GM10266 (cell line): ENCODE measurements at regions not wholly inside any gene's neighbourhood (a gene's known extent, or its start where the extent isn't known, plus 50 kb on each side); places are given as distances from the start of the nearest gene placed in this dataset.

ENCODE experiments used
- DNase-seq: peaks from one replicate; pipeline ENCODE4 v3.0.0; 2012; ENCODE audit errors: extremely low spot score
- TF ChIP-seq, protein P1 (sequence below): IDR thresholded peaks from 2 replicates; pipeline ENCODE4 v1.5.1; 2012; ENCODE audit warnings: mild to moderate bottlenecking, low read depth; ENCODE audit not compliant: control insufficient read depth, insufficient read depth; ENCODE audit errors: missing control alignments

DNA sequence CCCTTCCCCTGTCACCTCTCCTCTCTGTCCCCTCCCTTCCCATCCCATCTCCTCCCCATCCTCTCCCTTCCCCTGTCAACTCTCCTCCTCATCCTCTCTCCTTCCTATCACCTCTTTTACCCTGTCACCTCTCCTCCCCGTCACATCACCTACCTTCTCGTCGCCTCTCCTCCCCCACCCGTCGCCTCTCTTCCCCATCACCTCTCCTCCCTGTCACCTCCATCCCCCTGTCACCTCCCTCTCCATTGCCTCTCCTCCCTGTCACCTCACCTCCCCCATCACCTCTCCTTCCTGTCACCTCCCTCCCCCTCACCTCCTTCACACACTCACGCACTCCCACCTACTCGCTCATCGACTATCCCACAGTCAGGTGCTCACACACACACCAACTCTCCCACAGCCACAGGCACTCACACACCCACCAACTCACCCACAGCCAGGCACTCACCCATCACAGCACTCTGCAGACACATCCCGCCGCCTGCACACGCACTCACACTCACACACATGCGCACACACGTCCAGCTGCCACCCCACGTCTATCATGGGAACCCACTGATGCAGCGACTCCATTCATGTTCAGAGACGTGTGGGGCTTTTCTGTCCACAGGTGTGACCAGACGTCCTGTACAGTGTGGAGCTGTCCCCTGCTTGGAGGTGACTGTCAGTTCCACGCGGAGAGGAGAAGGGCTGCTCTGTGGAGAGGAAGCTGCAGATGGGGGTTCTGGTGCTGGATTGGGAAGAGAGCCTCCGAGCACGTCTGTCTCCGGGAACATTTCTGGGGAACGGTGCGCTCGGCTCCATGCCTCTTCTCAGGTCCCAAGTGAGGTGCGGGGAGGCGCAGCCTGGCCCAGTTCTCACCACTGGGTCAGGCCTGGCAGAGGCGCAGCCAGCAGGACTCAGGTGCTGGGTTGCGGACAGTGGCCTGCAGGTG is 184.3 kb downstream of the TTLL2 start:
- no peak for DNase-seq
- TF ChIP-seq, protein P1, sequence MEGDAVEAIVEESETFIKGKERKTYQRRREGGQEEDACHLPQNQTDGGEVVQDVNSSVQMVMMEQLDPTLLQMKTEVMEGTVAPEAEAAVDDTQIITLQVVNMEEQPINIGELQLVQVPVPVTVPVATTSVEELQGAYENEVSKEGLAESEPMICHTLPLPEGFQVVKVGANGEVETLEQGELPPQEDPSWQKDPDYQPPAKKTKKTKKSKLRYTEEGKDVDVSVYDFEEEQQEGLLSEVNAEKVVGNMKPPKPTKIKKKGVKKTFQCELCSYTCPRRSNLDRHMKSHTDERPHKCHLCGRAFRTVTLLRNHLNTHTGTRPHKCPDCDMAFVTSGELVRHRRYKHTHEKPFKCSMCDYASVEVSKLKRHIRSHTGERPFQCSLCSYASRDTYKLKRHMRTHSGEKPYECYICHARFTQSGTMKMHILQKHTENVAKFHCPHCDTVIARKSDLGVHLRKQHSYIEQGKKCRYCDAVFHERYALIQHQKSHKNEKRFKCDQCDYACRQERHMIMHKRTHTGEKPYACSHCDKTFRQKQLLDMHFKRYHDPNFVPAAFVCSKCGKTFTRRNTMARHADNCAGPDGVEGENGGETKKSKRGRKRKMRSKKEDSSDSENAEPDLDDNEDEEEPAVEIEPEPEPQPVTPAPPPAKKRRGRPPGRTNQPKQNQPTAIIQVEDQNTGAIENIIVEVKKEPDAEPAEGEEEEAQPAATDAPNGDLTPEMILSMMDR, result no peak

DNA sequence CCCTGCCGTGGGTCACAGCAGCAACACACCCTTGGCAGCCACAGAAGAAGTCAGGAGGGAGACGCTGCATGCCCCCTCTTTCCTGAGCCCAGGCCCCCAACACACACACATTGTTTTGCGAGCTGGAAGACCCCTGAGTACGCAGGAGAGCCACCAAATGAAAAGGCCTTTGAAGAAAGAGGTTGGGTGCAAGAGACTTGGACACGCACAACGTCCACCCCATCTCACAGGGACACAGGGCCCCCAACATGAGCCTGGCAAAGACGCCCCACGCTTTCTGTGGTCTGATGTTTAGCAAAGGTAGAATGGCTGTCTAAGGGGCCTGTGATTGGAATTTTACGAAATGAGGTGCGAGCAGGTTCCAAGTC is 185.0 kb downstream of the TTLL2 start:
- TF ChIP-seq, protein P1, result no peak
- DNase-seq, result no peak

DNA sequence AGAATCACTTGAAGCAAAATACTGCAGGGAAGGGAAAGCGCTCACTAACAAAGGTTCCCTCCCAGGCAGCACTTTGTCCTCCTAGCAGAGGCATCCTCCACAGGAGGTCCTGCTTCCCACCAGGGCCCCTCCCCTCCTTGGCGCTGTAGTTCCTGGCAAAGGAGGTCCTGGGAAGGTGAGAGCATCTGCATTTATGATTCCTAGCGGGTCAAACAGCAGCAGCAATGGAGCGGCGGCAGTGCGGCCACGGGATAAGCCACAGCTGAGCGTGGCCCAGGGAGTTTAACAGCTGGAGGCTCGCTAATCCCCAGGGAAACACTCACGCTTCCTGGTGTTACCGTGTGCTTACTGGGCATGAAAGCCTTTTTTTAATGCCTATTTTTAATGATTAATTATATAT is 185.8 kb downstream of the TTLL2 start:
- TF ChIP-seq, protein P1, result no peak
- no peak for DNase-seq

DNA sequence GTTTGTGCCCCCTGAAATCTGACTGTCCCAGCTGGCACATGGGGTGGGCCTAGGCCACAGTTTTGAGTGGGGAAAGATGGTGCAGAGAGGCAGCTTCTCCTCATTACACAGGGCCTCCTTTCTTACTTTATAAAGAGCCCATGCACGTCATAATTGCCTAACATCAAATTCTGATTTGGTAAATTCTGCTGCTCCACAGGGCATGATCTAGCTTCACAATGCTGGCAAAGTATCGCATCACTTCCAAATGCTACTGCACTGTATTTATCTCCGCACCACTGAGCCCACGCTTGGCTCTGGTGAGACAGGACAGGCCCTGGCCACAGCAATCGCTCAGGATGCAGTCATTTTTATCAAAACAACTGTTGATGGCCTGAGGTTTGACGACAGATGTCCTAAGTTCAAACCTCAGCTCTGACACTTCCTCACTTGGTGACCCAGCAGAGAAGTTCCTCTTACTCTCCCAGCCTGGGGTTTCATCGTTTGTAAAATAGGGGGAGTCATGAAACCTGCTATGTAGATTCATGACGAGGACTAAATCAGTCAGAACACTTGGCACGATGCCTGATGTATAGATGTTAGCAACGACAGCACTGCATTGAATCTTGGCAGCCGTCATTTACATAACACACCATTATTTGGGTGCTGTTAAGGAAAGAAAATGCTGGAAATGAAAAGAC is 187.9 kb downstream of the TTLL2 start:
- TF ChIP-seq, protein P1, result no peak
- no peak for DNase-seq

DNA sequence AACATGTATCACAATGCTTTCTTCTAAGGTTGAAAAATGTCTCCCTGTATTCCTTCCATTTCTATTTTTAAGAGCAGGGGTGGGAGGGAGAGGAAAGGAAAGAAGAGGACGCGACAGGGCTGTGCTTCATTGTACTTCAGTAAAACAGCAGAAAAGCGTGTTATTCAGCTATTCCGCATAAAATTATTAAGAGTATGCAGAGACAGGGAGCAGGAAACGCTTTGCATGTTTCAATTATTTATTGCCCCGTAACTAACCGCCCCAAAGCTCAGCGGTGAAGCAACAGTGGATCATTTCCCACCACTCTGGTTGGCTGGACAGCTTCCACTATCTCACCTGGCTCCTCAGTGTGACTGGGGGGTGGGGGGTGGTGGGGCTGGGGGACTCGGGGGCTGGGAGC is 188.9 kb downstream of the TTLL2 start:
- DNase-seq, result no peak
- TF ChIP-seq, protein P1, result no peak

DNA sequence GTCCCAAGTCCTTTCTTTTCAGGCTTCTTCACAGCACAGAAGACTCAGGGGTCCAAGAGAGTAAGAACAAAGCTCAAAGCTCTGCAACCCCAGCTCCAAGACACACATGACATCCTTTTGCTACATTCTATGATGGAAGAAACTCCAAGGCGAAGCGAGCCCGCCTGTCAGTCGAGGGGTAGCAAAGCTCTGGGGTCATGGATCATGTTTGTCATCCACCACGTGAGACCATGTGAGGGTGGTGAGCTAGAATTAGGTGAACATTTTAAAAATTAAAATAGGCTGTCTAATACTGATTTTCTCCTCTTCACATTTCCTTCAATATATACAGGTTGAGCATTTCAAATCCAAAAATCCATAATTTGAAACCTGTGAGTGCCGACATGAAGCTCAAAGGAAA is 189.6 kb downstream of the TTLL2 start:
- no peak for DNase-seq
- TF ChIP-seq, protein P1, result no peak
